WTC11 (cell line): ENCODE measurements at regions not wholly inside any gene's neighbourhood (a gene's known extent, or its start where the extent isn't known, plus 50 kb on each side); places are given as distances from the start of the nearest gene placed in this dataset.

Experiments
- ATAC-seq: fragments of 200-7000 bp; cut with Tn5 transposase; 2 replicates; pipeline ENCODE4 v1.10.0; 2021; ENCODE audit warnings: mild to moderate bottlenecking, moderate library complexity
- CTCF ChIA-PET: fragments of 300-600 bp; sonication (Branson Sonifier 250); formaldehyde crosslinking; loops from one replicate; lab custom pipeline; 2021; ENCODE audit warnings: antibody characterized with exemption; lab: Charles Lee
- POLR2A ChIA-PET: fragments of 350-600 bp; sonication (Branson Sonifier 250); formaldehyde crosslinking; loops from one replicate; lab custom pipeline; 2021; ENCODE audit warnings: antibody characterized with exemption; lab: Charles Lee
- DNase-seq: peaks from one replicate; pipeline ENCODE4 v3.0.0; 2021; ENCODE audit warnings: low spot score
- H3K27ac Mint-ChIP-seq: 2 replicates; pipeline ENCODE4 v1.8.0; 2021; ENCODE audit warnings: mixed read lengths
- H3K27me3 Mint-ChIP-seq: 2 replicates; pipeline ENCODE4 v1.8.0; 2021; ENCODE audit warnings: low read depth, mild to moderate bottlenecking, moderate library complexity, mixed read lengths
- H3K36me3 Mint-ChIP-seq: 2 replicates; pipeline ENCODE4 v1.8.0; 2021; ENCODE audit warnings: mixed read lengths
- H3K4me1 Mint-ChIP-seq: 2 replicates; pipeline ENCODE4 v1.8.0; 2022; ENCODE audit warnings: mixed read lengths
- H3K4me3 Mint-ChIP-seq: 2 replicates; pipeline ENCODE4 v1.8.0; 2021; ENCODE audit warnings: mild to moderate bottlenecking, moderate library complexity, mixed read lengths
- H3K9me3 Mint-ChIP-seq: 2 replicates; pipeline ENCODE4 v1.8.0; 2021; ENCODE audit warnings: mixed read lengths
- ARID4B ChIP-seq: sonication (generic); formaldehyde crosslinking; IDR thresholded peaks from 2 replicates; pipeline ENCODE4 v1.8.0; 2023; ENCODE audit warnings: missing genetic modification reagents, mild to moderate bottlenecking, borderline replicate concordance
- E2F4 ChIP-seq: sonication (generic); formaldehyde crosslinking; IDR thresholded peaks from 2 replicates; pipeline ENCODE4 v1.8.1; 2022; ENCODE audit warnings: low read depth, mild to moderate bottlenecking, moderate library complexity, missing genetic modification reagents, borderline replicate concordance
- EMX1 ChIP-seq: fragments of 250-450 bp; sonication (Bioruptor Pico); IDR thresholded peaks from 2 replicates; pipeline ENCODE4 v1.8.0; 2021; ENCODE audit warnings: mild to moderate bottlenecking
- FOXJ3 ChIP-seq: sonication (generic); formaldehyde crosslinking; IDR thresholded peaks from 2 replicates; pipeline ENCODE4 v1.9.0; 2021; ENCODE audit warnings: missing genetic modification reagents, mild to moderate bottlenecking, borderline replicate concordance
- GABPB1 ChIP-seq: sonication (generic); formaldehyde crosslinking; IDR thresholded peaks from 2 replicates; pipeline ENCODE4 v1.8.1; 2023; ENCODE audit warnings: mild to moderate bottlenecking, missing genetic modification reagents
- SMAD3 ChIP-seq: sonication (generic); formaldehyde crosslinking; IDR thresholded peaks from 2 replicates; pipeline ENCODE4 v1.8.0; 2022; ENCODE audit warnings: missing genetic modification reagents, mild to moderate bottlenecking, borderline replicate concordance
- SMAD4 ChIP-seq: sonication (generic); formaldehyde crosslinking; IDR thresholded peaks from 2 replicates; pipeline ENCODE4 v1.8.0; 2022; ENCODE audit warnings: mild to moderate bottlenecking, missing genetic modification reagents
- ZNF219 ChIP-seq: sonication (generic); formaldehyde crosslinking; IDR thresholded peaks from 2 replicates; pipeline ENCODE4 v1.8.0; 2023; ENCODE audit warnings: missing genetic modification reagents, mild to moderate bottlenecking, borderline replicate concordance
- TF ChIP-seq, protein P1 (sequence below): sonication (generic); formaldehyde crosslinking; IDR thresholded peaks from 2 replicates; pipeline ENCODE4 v1.8.1; 2023; ENCODE audit warnings: mild to moderate bottlenecking, missing genetic modification reagents
- TF ChIP-seq, protein P2 (sequence below): sonication (generic); formaldehyde crosslinking; IDR thresholded peaks from 2 replicates; pipeline ENCODE4 v1.8.1; 2022; ENCODE audit warnings: missing genetic modification reagents, borderline replicate concordance

DNA sequence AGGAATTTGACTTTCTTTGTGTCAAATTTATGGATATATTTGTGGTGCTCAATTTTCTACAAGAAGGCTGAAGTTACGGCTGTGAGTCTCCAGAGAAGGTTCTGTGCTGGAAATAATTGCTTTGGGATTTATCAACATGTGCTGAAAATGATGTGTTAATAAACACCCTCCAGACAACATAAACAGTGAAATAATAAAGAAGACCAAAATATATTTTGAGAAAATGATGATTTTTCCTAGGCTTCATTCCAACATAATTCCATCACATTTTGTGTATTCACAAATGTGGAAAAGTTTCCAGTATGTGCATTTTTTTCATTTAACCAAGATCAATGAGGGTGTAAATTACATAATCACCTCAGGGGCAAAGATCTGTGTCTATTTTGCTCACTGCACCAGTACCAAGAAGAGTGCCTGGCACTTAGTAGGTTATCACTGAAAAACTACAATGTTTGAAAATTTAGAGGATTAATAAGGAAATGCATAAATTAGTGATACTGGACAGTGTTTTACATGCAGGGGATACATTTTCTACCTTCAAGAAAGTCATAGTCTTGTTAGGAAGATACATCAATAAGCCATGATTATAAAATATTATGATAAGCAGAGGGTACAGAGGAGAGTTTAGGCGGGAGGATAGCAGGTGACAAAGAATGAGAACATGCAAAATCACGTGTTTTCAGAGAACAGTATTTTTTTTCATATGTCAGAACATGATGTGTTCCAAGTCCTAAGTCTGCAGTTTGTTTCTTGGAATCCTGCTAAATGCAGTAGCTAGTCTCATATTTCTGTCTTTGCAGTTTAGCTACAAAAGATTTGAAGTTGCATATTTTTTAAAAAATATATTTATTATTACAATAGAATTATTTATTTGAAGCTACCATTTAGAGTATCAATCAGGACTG, 127.6 kb upstream of the DLGAP1 start:
- no peaks in the 10 kb centered on the region for H3K4me1 Mint-ChIP-seq
- ATAC-seq = no peak
- H3K27ac Mint-ChIP-seq = no peak overlapping the region
- ChIA-PET POLR2A (no interaction called here), CTCF (no interaction called here)
- TF ChIP-seq, protein P1, sequence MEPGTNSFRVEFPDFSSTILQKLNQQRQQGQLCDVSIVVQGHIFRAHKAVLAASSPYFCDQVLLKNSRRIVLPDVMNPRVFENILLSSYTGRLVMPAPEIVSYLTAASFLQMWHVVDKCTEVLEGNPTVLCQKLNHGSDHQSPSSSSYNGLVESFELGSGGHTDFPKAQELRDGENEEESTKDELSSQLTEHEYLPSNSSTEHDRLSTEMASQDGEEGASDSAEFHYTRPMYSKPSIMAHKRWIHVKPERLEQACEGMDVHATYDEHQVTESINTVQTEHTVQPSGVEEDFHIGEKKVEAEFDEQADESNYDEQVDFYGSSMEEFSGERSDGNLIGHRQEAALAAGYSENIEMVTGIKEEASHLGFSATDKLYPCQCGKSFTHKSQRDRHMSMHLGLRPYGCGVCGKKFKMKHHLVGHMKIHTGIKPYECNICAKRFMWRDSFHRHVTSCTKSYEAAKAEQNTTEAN = no peak
- TF ChIP-seq FOXJ3 (CRISPR knock-in tag) (no peak), E2F4 (CRISPR knock-in tag) (no peak)
- DNase-seq = no peak
- peaks cover 3% of the 10 kb centered on the region for H3K36me3 Mint-ChIP-seq
- peaks cover 20% of the 10 kb centered on the region for H3K9me3 Mint-ChIP-seq
- no peaks in the 10 kb centered on the region for H3K27me3 Mint-ChIP-seq
- no peak overlapping the region for H3K4me3 Mint-ChIP-seq

- ATAC-seq (no peak; the same call in 1 of the 2 replicates), DNase-seq (no peak)
- Mint-ChIP-seq H3K36me3 (peaks cover 10% of the 10 kb centered on the region), H3K4me3 (no peak overlapping the region), H3K9me3 (peaks cover 27% of the 10 kb centered on the region), H3K4me1 (no peaks in the 10 kb centered on the region), H3K27ac (no peak overlapping the region), H3K27me3 (no peaks in the 10 kb centered on the region)
- CTCF ChIA-PET = no interaction called here
- POLR2A ChIA-PET = no interaction called here
- TF ChIP-seq SMAD4 (CRISPR knock-in tag) (no peak), SMAD3 (no peak)
Observed at GRCh38 chr18:4581966-4582365, 126.9 kb upstream of the DLGAP1 start.

DNA sequence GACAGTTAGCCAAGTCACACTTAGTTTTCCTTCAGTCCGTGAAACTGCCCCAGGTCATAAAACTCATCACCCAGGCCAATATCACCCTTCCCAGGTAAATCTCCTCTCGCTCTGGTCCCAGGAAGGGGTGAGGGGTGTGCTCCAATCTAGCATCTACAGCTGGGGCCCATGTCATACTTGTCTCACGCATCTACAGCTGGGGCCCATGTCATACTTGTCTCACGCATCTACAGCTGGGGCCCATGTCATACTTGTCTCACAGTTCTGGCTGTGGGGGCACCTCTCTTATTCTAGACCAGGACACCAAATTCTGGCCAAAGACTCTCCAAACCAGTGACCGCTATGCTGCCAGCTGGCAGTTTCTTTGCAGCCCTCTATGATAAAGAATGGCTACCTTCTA, 123.3 kb upstream of the DLGAP1 start:
- ATAC-seq (no peak), DNase-seq (no peak)
- H3K27ac Mint-ChIP-seq = no peak overlapping the region
- no peak for TF ChIP-seq EMX1 (CRISPR knock-in tag)
- TF ChIP-seq, protein P2, sequence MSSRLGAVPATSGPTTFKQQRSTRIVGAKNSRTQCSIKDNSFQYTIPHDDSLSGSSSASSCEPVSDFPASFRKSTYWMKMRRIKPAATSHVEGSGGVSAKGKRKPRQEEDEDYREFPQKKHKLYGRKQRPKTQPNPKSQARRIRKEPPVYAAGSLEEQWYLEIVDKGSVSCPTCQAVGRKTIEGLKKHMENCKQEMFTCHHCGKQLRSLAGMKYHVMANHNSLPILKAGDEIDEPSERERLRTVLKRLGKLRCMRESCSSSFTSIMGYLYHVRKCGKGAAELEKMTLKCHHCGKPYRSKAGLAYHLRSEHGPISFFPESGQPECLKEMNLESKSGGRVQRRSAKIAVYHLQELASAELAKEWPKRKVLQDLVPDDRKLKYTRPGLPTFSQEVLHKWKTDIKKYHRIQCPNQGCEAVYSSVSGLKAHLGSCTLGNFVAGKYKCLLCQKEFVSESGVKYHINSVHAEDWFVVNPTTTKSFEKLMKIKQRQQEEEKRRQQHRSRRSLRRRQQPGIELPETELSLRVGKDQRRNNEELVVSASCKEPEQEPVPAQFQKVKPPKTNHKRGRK = no peak
- TF ChIP-seq ARID4B (CRISPR knock-in tag) = no peak
- TF ChIP-seq GABPB1 = no peak
- TF ChIP-seq ZNF219 (CRISPR knock-in tag) = no peak
- no peaks in the 10 kb centered on the region for H3K4me1 Mint-ChIP-seq
- no peak overlapping the region for H3K4me3 Mint-ChIP-seq
- ChIA-PET POLR2A (no interaction called here), CTCF (interaction anchor here (1.1 kb wide), 1 partner anchor 10 kb away, joined by 3 read pairs; no protein-coding TSS in a partner anchor)
- 0 out of 2 replicates have a peak, but pooled peaks cover under 1% of the 10 kb centered on the region for H3K27me3 Mint-ChIP-seq
- peaks cover 36% of the 10 kb centered on the region for H3K36me3 Mint-ChIP-seq
- peaks cover 49% of the 10 kb centered on the region for H3K9me3 Mint-ChIP-seq
